ENCODE measurements at regions not wholly inside any gene's neighbourhood (a gene's known extent, or its start where the extent isn't known, plus 50 kb on each side); places are given as distances from the start of the nearest gene placed in this dataset.

GRCh38 chr18:67977067-67977616, 460.6 kb upstream of the DSEL start:
- no peaks in the 10 kb centered on the region for H3K4me1 ChIP-seq
- no peaks in the 10 kb centered on the region for H3K36me3 ChIP-seq (ENCODE audit: control insufficient read depth, insufficient read depth, low read length)
- no peaks in the 10 kb centered on the region for H3K79me2 ChIP-seq
- H3K9ac ChIP-seq: no peak overlapping the region
- TF ChIP-seq CTCF (IDR thresholded peaks at IDR 0.05): no peak
- H3K9me3 ChIP-seq (ENCODE audit: control insufficient read depth, low read length): no peaks in the 10 kb centered on the region
- H3K27me3 ChIP-seq (ENCODE audit: control insufficient read depth, insufficient read depth, low read length): no peaks in the 10 kb centered on the region
- no peak overlapping the region for H3K4me2 ChIP-seq (ENCODE audit: low read length)
- no peak overlapping the region for H3K27ac ChIP-seq
- H3K4me3 ChIP-seq (ENCODE audit: low read depth, low read length): no peak overlapping the region
- H2AFZ ChIP-seq: no peak overlapping the region

GRCh38 chr18:67973916-67974315, 457.4 kb upstream of the DSEL start:
- Histone ChIP-seq H3K79me2 (no peaks in the 10 kb centered on the region), H3K9ac (no peak overlapping the region), H3K4me1 (no peaks in the 10 kb centered on the region), H3K36me3 (ENCODE audit: control insufficient read depth, insufficient read depth, low read length) (no peaks in the 10 kb centered on the region), H3K9me3 (ENCODE audit: control insufficient read depth, low read length) (no peaks in the 10 kb centered on the region), H2AFZ (no peak overlapping the region), H3K27ac (no peak overlapping the region), H3K4me3 (ENCODE audit: low read depth, low read length) (no peak overlapping the region), H3K27me3 (ENCODE audit: control insufficient read depth, insufficient read depth, low read length) (no peaks in the 10 kb centered on the region), H3K4me2 (ENCODE audit: low read length) (no peak overlapping the region)
- no peak for TF ChIP-seq CTCF (IDR thresholded peaks at IDR 0.05)

GRCh38 chr18:67969458-67969857, 452.9 kb upstream of the DSEL start:
- Histone ChIP-seq H3K4me2 (ENCODE audit: low read length) (no peak overlapping the region), H3K27me3 (ENCODE audit: control insufficient read depth, insufficient read depth, low read length) (no peaks in the 10 kb centered on the region), H3K27ac (no peak overlapping the region), H2AFZ (no peak overlapping the region), H3K9ac (no peak overlapping the region), H3K4me1 (no peaks in the 10 kb centered on the region), H3K79me2 (no peaks in the 10 kb centered on the region), H3K9me3 (ENCODE audit: control insufficient read depth, low read length) (no peaks in the 10 kb centered on the region), H3K36me3 (ENCODE audit: control insufficient read depth, insufficient read depth, low read length) (no peaks in the 10 kb centered on the region), H3K4me3 (ENCODE audit: low read depth, low read length) (no peak overlapping the region)
- no peak for TF ChIP-seq CTCF (IDR thresholded peaks at IDR 0.05)

GRCh38 chr18:67966224-67966623, 449.7 kb upstream of the DSEL start:
- TF ChIP-seq CTCF (IDR thresholded peaks at IDR 0.05): no peak
- Histone ChIP-seq H3K4me3 (ENCODE audit: low read depth, low read length) (no peak overlapping the region), H3K36me3 (ENCODE audit: control insufficient read depth, insufficient read depth, low read length) (no peaks in the 10 kb centered on the region), H3K4me1 (no peaks in the 10 kb centered on the region), H3K79me2 (no peaks in the 10 kb centered on the region), H3K4me2 (ENCODE audit: low read length) (no peak overlapping the region), H3K9ac (no peak overlapping the region), H3K27ac (no peak overlapping the region), H3K27me3 (ENCODE audit: control insufficient read depth, insufficient read depth, low read length) (no peaks in the 10 kb centered on the region), H3K9me3 (ENCODE audit: control insufficient read depth, low read length) (no peaks in the 10 kb centered on the region), H2AFZ (no peak overlapping the region)

- H3K9me3 ChIP-seq (ENCODE audit: control insufficient read depth, low read length): no peaks in the 10 kb centered on the region
- no peak overlapping the region for H3K4me2 ChIP-seq (ENCODE audit: low read length)
- no peaks in the 10 kb centered on the region for H3K4me1 ChIP-seq
- TF ChIP-seq CTCF (IDR thresholded peaks at IDR 0.05): no peak
- no peak overlapping the region for H3K4me3 ChIP-seq (ENCODE audit: low read depth, low read length)
- H2AFZ ChIP-seq: no peak overlapping the region
- H3K36me3 ChIP-seq (ENCODE audit: control insufficient read depth, insufficient read depth, low read length): no peaks in the 10 kb centered on the region
- H3K79me2 ChIP-seq: no peaks in the 10 kb centered on the region
- H3K27me3 ChIP-seq (ENCODE audit: control insufficient read depth, insufficient read depth, low read length): no peaks in the 10 kb centered on the region
- no peak overlapping the region for H3K9ac ChIP-seq
- H3K27ac ChIP-seq: no peak overlapping the region
Observed at GRCh38 chr18:67964462-67964861, 447.9 kb upstream of the DSEL start.

Data from parathyroid adenoma (tissue), 2 donors.